Naive B cell (primary cell): ENCODE measurements at regions not wholly inside any gene's neighbourhood (a gene's known extent, or its start where the extent isn't known, plus 50 kb on each side); places are given as distances from the start of the nearest gene placed in this dataset.

ENCODE experiments used
- ATAC-seq, 2 donors: fragments of 150-1000 bp; cut with Tn5 transposase; 2 replicates each; pipeline ENCODE4 v1.10.0; 2021; ENCODE audit warnings: low read depth in 2 of 2, mild to moderate bottlenecking in 2 of 2, moderate library complexity in 2 of 2
- DNase-seq: peaks from one replicate; pipeline ENCODE4 v3.0.0; 2022
- H3K27ac Mint-ChIP-seq, 6 donors: one replicate each; pipeline ENCODE4 v1.8.0; 2020 to 2022; ENCODE audit warnings: mild to moderate bottlenecking in 6 of 6, mixed read lengths in 6 of 6, moderate library complexity in 5 of 6, inconsistent platforms in 2 of 6
- H3K27me3 Mint-ChIP-seq, 3 donors: one replicate each; pipeline ENCODE4 v1.8.0; 2021 to 2022; ENCODE audit warnings: mixed read lengths in 3 of 3, mild to moderate bottlenecking in 1 of 3
- H3K36me3 Mint-ChIP-seq, 2 donors: one replicate each; pipeline ENCODE4 v1.8.0; 2020 to 2022; ENCODE audit warnings: mixed read lengths in 2 of 2, inconsistent platforms in 1 of 2, mild to moderate bottlenecking in 1 of 2
- H3K4me1 Mint-ChIP-seq, 3 donors: one replicate each; pipeline ENCODE4 v1.8.0; 2020 to 2022; ENCODE audit warnings: mixed read lengths in 3 of 3, inconsistent platforms in 1 of 3, mild to moderate bottlenecking in 1 of 3, moderate library complexity in 1 of 3
- H3K4me3 Mint-ChIP-seq, 8 donors: one replicate each; pipeline ENCODE4 v1.8.0; 2020 to 2022; ENCODE audit warnings: mild to moderate bottlenecking in 8 of 8, mixed read lengths in 8 of 8, moderate library complexity in 8 of 8, inconsistent platforms in 2 of 8
- H3K9me3 Mint-ChIP-seq, 7 donors: one replicate each; pipeline ENCODE4 v1.8.0; 2020 to 2022; ENCODE audit warnings: mixed read lengths in 7 of 7, mild to moderate bottlenecking in 5 of 7, inconsistent platforms in 2 of 7, moderate library complexity in 1 of 7

DNA sequence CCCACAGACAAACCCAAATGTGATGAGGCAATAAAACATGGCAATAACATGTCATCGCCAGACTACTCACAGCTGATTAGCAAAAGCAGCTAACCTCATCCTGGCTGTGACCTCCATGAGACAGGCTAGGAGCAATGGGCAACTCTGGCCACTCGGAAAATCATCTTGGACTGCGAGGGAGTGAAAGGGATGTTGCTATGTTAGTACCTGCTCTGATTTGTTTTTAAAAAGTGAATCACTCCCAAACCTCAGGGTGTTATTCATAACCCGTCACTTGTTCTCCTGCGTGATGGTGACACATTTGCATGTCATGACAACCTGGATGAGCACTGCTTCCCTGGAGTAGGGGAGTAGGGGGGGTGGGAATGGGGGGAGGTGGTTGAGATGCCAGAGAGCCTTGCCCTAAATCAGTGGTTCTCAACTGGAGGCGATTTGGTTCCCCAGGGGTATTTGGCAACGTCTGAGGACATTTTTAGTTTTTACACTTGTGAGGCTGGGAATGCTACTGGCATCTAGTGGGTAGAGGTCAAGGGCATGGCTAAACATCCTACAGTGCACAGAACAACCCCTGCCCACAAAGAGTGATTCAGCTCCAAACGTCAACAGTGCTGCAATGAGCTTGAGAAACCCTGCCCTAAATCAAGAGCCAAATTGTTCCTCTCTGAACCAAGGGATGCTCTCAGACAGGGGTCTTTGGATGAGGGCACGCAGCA, 241.7 kb downstream of the SOX9 start:
- Mint-ChIP-seq H3K36me3 (no peaks in the 10 kb centered on the region), H3K4me1 (no peaks in the 10 kb centered on the region), H3K27ac (no peak overlapping the region), H3K9me3 (peaks cover 0 to 12% (median 3%) of the 10 kb centered on the region in 7 donors), H3K27me3 (no peaks in the 10 kb centered on the region), H3K4me3 (no peak overlapping the region)
- ATAC-seq (no peak), DNase-seq (no peak)

DNA sequence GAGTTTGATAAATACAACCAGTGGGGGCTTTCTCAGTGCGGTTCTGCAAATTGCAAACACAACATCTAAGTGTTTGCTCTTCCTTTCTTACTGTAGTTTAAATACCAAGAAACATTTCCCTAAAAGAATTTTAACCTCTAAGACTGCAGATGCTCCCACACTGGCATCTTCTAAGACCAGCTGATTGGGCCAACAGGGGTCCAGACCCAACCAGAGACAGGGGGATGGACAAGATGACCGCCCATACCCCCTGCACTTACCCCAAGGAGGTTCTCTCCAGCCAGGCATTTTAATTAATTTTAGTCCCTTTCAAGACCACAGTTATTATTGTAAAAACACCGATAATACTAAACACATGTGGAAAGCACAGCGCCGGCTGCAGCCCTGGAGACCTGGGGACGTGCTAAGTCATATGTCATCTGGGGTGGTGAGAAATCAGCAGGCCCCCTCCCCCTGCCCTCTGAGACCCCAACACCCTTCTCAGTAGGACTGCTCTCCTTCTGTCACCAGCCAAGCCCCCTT, 242.3 kb downstream of the SOX9 start:
- H3K36me3 Mint-ChIP-seq = no peaks in the 10 kb centered on the region
- no peak for ATAC-seq
- no peaks in the 10 kb centered on the region for H3K4me1 Mint-ChIP-seq
- peaks cover 0 to 11% (median 4%) of the 10 kb centered on the region in 7 donors for H3K9me3 Mint-ChIP-seq
- peak overlapping the region in 1 of 8 donors; percentile 52 for H3K4me3 Mint-ChIP-seq
- no peaks in the 10 kb centered on the region for H3K27me3 Mint-ChIP-seq
- DNase-seq = no peak
- no peak overlapping the region for H3K27ac Mint-ChIP-seq

- H3K4me1 Mint-ChIP-seq = no peaks in the 10 kb centered on the region
- DNase-seq (no peak), ATAC-seq (no peak)
- H3K4me3 Mint-ChIP-seq = no peak overlapping the region
- no peaks in the 10 kb centered on the region for H3K27me3 Mint-ChIP-seq
- no peak overlapping the region for H3K27ac Mint-ChIP-seq
- peaks cover 0 to 6% (median 4%) of the 10 kb centered on the region in 7 donors for H3K9me3 Mint-ChIP-seq
- no peaks in the 10 kb centered on the region for H3K36me3 Mint-ChIP-seq
These were observed 245.1 kb downstream of the SOX9 start for GRCh38 chr17:72365857-72366414.

- DNase-seq (no peak), ATAC-seq (no peak)
- Mint-ChIP-seq H3K27me3 (no peaks in the 10 kb centered on the region), H3K4me1 (no peaks in the 10 kb centered on the region), H3K36me3 (no peaks in the 10 kb centered on the region), H3K27ac (no peak overlapping the region), H3K9me3 (peaks cover 0 to 6% (median 4%) of the 10 kb centered on the region in 7 donors), H3K4me3 (no peak overlapping the region)
These were observed 245.8 kb downstream of the SOX9 start for GRCh38 chr17:72366626-72367025.

GRCh38 chr17:72368191-72368590, 247.4 kb downstream of the SOX9 start:
- Mint-ChIP-seq H3K27ac (no peak overlapping the region), H3K4me1 (no peaks in the 10 kb centered on the region), H3K9me3 (peaks cover 0 to 6% (median 1%) of the 10 kb centered on the region in 7 donors), H3K27me3 (no peaks in the 10 kb centered on the region), H3K4me3 (no peak overlapping the region), H3K36me3 (no peaks in the 10 kb centered on the region)
- DNase-seq (no peak), ATAC-seq (no peak)

DNA sequence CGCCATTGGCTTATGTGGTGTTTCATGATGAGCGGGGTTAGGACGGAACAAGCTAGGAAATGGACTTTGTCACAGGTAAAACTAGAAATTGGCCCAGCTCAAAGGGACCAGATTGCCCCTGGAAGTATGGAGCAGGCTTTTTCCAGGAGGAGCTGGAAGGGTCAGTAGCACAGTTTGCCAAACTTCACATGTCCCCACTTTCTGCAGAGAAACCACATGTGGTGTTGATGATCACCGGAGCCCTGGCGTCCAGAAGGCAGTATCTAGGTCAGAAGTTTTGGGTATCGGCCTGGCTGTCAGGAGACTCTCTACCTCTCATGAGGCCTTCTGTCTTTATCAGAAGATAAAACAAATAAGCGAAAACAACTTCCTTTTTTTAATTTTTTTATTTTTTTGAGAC, 248.5 kb downstream of the SOX9 start:
- Mint-ChIP-seq H3K36me3 (no peaks in the 10 kb centered on the region), H3K9me3 (peaks cover 0 to 8% (median 1%) of the 10 kb centered on the region in 7 donors), H3K27me3 (no peaks in the 10 kb centered on the region), H3K4me3 (no peak overlapping the region), H3K27ac (no peak overlapping the region), H3K4me1 (no peaks in the 10 kb centered on the region)
- ATAC-seq = no peak
- no peak for DNase-seq

GRCh38 chr17:72370819-72371218, 250.0 kb downstream of the SOX9 start:
- DNase-seq (no peak), ATAC-seq (no peak)
- Mint-ChIP-seq H3K4me1 (no peaks in the 10 kb centered on the region), H3K27ac (no peak overlapping the region), H3K27me3 (no peaks in the 10 kb centered on the region), H3K4me3 (no peak overlapping the region), H3K36me3 (no peaks in the 10 kb centered on the region), H3K9me3 (peaks cover 0 to 4% (median 0%) of the 10 kb centered on the region in 7 donors)

GRCh38 chr17:72372185-72372584, 251.4 kb downstream of the SOX9 start:
- no peaks in the 10 kb centered on the region for H3K27me3 Mint-ChIP-seq
- ATAC-seq = no peak
- no peaks in the 10 kb centered on the region for H3K4me1 Mint-ChIP-seq
- H3K4me3 Mint-ChIP-seq = no peak overlapping the region
- DNase-seq = no peak
- peaks cover 0 to 4% (median 1%) of the 10 kb centered on the region in 7 donors for H3K9me3 Mint-ChIP-seq
- no peaks in the 10 kb centered on the region for H3K36me3 Mint-ChIP-seq
- H3K27ac Mint-ChIP-seq = no peak overlapping the region

DNA sequence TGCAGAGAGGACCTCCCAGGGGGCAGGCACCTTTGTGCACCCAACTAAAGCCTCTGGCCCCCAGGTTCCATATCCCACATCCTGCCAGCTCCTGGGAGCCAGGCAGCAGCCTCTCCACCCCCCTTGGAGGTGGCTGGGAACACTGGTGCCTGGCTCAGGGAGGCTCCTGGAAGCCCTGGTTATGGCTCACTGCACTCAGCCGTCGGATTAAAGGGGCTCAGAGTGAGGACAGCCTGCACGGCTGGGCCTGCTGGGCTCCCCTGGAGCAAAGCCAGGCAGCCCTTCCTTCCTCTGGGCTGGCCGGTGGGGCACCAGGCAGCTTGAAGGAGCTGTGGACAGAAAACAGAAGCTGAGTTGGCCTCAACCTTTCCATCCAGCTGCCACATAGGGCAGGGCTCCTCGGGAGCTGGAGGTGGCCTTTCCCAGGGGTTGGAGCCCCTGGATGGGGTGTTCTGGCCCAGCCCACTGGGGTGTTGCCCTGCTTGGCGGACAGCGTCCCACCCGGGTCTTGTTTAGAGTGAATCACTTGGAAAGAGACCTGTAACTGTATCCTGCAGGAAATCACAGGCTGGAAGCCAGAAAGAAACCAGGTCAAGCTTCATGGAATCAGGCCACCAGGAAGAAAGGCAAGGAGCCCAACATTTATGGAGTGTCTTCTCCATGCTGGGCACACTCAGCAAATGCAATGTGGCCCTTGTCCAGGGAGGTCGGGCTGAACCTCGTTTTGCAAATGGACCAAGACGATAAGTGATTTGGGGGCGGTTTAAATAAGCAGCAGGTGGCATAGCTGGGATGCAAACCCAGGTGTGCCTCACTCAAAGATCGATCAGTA, 253.3 kb downstream of the SOX9 start:
- H3K27me3 Mint-ChIP-seq = no peaks in the 10 kb centered on the region
- H3K36me3 Mint-ChIP-seq = no peaks in the 10 kb centered on the region
- H3K27ac Mint-ChIP-seq = no peak overlapping the region
- no peak for ATAC-seq
- H3K4me3 Mint-ChIP-seq = no peak overlapping the region
- no peaks in the 10 kb centered on the region for H3K4me1 Mint-ChIP-seq
- H3K9me3 Mint-ChIP-seq = peaks cover 0 to 4% (median 1%) of the 10 kb centered on the region in 7 donors
- no peak for DNase-seq

DNA sequence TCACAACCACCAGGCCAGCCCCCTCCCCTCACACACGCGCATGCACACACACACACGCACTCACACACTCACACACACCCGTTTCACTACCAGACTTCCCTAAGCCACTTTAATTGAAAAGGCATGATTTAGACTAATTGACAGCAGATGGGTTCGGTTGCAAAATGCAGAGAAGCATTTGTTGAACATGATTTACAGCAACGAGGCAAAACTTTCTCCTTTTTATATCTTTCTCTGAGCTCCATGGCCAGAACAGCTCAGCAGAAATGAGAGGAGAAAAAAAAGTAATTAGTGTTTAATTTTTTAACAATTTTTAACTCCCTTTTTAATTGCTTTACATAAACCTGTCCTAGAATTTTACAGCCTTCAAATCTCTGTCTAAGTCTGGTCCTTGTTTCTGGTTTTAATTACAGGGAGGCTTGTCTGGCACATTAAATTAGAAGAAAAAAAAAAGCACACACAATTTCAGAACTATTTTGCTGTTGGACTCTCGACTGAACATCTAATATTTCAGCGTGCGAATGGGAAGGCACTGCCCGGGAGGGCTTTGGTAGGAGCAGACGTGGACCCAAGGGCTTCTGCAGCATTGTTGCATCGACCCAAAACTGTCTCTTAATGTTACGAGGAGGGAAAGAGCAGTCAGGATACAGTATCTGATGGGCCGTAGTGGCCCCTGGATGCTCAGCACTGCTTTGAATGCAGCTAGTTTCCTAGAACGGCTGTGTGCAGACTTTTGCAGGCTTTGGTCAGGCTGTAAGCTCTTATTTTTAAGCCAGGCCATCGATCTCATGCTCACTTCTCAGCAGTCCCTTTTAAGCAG, 255.9 kb downstream of the SOX9 start:
- ATAC-seq (no peak), DNase-seq (no peak)
- H3K4me3 Mint-ChIP-seq = no peak overlapping the region
- H3K4me1 Mint-ChIP-seq = no peaks in the 10 kb centered on the region
- peaks cover 0 to 4% (median 1%) of the 10 kb centered on the region in 7 donors for H3K9me3 Mint-ChIP-seq
- no peaks in the 10 kb centered on the region for H3K27me3 Mint-ChIP-seq
- no peaks in the 10 kb centered on the region for H3K36me3 Mint-ChIP-seq
- no peak overlapping the region for H3K27ac Mint-ChIP-seq

DNA sequence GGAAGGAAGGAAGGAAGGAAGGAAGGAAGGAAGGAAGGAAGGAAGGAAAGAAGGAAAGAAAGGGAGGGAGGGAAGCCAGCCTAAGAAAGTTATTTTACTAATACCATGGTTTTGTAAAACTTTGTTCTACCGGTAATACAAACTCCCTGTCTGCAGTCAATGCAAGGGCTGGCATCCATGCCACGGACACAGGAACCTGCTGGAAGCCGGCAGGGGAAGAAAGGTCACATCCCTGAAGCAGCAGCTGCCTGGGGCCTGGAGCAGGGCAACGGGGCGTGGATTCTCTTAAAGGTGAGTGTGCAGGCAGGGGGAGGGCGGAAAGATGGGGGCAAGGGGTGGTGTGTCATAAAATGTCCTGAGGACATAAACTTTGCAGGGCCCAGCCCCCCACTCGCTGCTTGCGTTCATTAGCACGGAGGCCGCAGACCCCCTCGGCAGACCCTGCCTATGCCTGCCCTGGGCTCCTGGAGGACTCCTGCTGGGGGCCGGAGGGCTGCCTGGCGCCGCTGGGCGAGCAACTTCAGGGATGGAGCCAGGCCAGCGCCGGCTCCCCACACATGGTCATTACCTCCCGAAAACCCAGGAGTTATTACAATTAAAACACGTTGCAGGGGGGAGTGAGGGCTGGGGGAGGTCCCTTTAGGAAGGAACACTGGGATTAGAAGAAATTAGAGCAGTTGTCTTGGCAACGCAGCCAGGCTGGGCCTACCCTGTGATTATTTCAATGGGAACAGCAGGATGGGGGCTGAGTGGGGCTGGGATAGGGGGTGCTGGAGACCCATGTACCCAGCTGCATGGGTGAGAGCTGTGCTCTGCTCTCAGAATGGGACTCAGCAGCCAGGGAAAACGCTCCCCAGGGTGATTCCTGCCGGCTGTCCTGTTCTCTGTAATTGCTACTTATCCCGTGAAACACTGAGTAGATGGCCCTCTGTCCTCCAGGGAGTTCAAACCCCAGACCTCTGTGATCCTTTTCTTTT, 257.9 kb downstream of the SOX9 start:
- no peak overlapping the region for H3K27ac Mint-ChIP-seq
- peaks cover 0 to 6% (median 4%) of the 10 kb centered on the region in 3 donors for H3K27me3 Mint-ChIP-seq
- H3K4me3 Mint-ChIP-seq = no peak overlapping the region
- no peaks in the 10 kb centered on the region for H3K36me3 Mint-ChIP-seq
- DNase-seq = no peak
- H3K4me1 Mint-ChIP-seq = no peaks in the 10 kb centered on the region
- peaks cover 0 to 4% (median 0%) of the 10 kb centered on the region in 7 donors for H3K9me3 Mint-ChIP-seq
- ATAC-seq = no peak

DNA sequence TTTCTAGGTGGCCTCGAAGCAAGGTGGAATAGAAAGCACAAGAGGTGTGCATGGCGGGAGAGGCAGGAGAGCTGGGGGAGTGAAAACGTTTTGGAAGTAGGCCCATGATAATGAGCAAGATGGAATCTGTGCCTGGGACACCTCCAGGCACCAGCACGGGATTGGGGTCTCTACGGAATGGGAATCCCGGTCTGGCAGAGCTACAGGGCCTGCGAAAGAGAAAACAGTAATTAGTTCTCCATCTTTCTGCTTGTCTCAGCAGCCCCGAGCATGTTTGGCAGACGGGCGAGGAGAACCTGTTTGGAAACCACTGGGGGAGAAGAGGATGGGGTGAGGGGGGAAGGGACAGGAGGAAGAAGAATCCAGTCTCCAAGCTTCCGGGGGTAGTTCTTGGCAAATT, 258.7 kb downstream of the SOX9 start:
- no peaks in the 10 kb centered on the region for H3K36me3 Mint-ChIP-seq
- no peaks in the 10 kb centered on the region for H3K4me1 Mint-ChIP-seq
- no peak overlapping the region for H3K27ac Mint-ChIP-seq
- DNase-seq (no peak), ATAC-seq (no peak)
- no peak overlapping the region for H3K4me3 Mint-ChIP-seq
- H3K27me3 Mint-ChIP-seq = peaks cover 0 to 6% (median 4%) of the 10 kb centered on the region in 3 donors
- H3K9me3 Mint-ChIP-seq = peaks cover 0 to 4% (median 0%) of the 10 kb centered on the region in 7 donors
